ENCODE measurements at regions not wholly inside any gene's neighbourhood (a gene's known extent, or its start where the extent isn't known, plus 50 kb on each side); places are given as distances from the start of the nearest gene placed in this dataset.
A peak's percentile ranks its signal among the peaks of the same experiment; 100 is the strongest.

GRCh38 chr2:37472959-37473358 lies 128.5 kb downstream of the QPCT start:
- DNase-seq = peak; percentile 38 to 72

- DNase-seq = no peak
Observed at GRCh38 chr2:37476411-37476810, 132.0 kb downstream of the QPCT start.

DNA sequence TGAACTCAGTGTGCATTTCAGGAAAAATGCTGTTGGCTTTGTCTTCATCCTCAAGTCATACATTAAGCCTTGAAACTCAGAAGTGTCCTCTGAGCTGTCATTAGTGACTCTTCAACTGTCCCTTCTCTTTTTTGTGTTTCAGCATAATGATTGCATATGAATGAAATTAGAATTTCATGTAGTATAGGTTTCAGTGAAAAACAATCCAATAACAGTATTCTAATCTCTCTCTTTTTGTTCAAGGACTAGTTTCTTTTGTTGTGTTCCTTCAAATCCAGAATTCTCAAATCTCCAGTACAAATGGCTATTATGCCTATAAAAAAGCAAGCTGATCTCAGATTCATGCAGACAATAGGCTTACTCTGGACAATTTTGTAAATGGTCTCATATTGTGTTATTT lies 133.5 kb downstream of the QPCT start:
- no peak for DNase-seq

GRCh38 chr2:37481244-37481643 lies 136.8 kb downstream of the QPCT start:
- no peak for DNase-seq

- no peak for DNase-seq
Observed at GRCh38 chr2:37489041-37489456, 144.6 kb downstream of the QPCT start.

DNA sequence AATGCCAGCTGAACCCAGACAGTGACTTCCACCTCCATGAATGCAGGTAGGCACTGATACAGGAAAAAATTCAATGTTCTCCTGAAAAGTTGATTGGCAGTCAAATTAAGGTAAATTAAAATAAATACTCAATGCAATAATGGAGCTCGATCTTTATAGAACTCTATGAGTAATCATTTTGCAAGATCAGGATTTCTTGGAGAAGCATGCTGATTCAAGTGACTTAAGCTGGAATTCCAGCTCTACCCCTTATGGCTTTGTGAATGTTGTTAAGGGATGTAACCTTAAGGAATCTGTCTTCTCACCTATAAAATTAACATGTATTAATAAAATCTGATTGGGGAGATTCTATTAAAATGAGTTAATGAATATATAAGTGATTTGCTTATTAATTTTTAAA lies 145.1 kb downstream of the QPCT start:
- no peak for DNase-seq

DNA sequence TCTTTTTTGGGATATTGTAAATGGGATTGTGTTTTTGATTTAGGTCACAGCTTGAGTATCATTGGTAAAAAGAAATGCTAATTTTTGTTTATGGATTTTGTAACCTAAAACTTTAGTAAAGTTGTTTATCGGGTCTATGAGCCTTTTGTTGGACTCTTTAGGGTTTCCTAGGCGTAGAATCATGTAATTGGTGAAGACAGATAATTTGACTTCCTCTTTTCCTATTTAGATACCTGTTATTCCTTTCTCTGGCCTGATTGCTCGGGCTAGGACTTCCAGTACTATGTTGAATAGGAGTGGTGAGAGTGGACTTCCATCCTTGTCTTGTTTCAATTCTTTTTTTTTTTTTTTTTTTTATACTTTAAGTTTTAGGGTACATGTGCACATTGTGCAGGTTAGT lies 149.0 kb downstream of the QPCT start:
- DNase-seq = no peak

- no peak for DNase-seq
Observed at GRCh38 chr2:37499113-37499512, 154.7 kb downstream of the QPCT start.

DNA sequence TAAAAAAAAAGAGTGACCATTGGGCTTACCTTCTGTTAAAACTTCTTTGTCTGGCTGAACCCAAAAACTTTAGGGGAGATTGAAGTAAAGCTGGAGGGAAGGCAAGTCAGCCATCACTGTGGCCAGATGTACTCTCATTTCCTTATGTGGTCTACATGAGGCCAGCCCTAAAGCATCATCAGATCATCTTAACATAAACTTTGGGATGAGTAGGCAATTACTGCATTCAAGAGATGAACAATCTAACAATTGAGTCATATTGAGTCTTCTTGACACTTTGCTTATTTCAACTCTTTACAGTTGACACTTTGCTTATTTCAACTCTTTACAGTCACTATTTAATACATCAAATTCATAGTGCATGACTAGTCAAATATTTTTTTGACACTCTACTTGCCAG lies 155.6 kb downstream of the QPCT start:
- DNase-seq = no peak

DNA sequence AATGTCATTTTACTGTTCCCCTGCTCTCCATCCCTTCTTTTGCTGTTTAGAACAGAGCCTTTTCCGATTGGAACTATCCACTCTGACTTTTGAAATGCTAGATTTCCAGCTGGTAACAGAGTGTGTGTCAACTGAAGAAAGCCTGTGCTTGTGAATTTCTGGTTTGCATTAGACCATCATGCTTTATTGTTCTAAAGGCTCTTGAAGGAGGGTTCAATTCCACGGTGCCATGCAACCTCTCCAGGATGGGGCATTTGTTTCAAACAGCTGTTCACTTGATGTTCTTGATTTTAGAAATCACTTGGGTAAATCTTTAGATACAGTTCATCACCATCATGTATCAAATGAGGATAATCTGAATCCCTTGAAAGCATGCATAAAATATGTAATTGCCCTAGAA lies 156.7 kb downstream of the QPCT start:
- no peak for DNase-seq

- no peak for DNase-seq
Observed at GRCh38 chr2:37506407-37507050, 162.1 kb downstream of the QPCT start.

GRCh38 chr2:37507051-37507410 lies 162.6 kb downstream of the QPCT start:
- no peak for DNase-seq

DNA sequence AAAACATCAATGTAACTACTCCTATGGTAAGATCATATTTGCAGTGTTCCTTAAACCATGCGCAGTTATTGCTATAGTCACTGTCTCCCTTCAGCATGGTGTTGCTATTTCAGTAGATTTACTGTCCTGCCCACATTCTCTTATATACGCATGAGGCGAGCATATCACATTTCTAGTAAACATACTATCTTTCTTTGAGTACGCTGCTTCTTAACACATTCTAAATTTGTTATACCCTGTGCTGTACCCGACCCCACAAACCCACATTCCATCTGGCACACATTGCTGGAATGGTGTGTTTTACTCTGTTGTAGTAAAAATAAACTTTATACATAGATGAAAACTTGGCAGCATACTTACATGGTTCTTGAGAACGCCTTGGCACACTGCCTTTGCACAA lies 163.3 kb downstream of the QPCT start:
- DNase-seq = no peak

- peak in 1 of 2 experiments; percentile 29 for DNase-seq
Observed at GRCh38 chr2:37512971-37513370, 158.5 kb downstream of the CDC42EP3 start.

DNA sequence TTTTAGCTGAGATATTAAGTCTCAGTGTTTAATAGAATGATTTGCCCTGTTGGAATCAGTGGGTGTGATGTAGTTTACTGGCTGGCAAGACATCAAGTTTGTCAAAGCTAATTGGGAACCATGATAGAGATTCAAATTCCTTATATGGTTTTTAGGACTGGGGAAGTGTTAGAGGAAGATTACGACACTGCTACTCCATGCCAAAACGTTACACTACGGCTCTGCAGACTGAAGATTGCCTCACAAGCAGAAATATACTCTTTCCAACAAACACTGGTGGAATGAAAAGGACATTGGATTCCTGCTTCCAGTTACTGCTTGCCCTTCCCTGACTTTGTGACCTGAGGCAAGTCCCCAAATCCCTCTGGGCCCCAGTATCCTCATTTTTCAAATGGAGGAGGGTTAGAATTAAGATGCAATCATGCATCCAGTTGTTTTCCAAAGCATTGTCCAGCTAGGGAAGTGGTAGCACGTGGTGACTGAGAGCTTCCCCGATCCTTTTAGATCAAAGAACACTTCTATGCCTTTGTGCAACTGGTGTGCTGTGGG lies 147.6 kb downstream of the CDC42EP3 start:
- peak; percentile 88 to 95 for DNase-seq

- no peak for DNase-seq
Observed at GRCh38 chr2:37526323-37526722, 145.1 kb downstream of the CDC42EP3 start.

DNA sequence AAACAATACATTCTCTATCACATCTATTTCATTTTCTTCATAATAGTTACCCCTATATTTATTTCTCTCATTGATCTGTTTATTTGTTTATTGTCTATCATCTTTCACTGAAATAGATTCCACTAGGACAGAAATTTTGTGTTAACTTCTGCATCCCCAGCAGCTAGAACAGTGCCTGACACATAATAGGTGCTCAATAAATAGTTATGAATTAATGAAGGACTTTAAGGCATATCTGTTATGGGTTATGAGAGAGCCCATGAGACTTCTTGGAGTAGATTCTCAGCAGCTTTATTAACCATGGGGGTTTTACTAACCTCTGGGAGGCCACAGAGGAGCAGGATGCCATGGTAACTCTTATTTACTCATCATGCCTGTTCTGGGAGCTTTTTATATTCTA lies 144.6 kb downstream of the CDC42EP3 start:
- no peak for DNase-seq

GRCh38 chr2:37527361-37527760 lies 144.1 kb downstream of the CDC42EP3 start:
- no peak for DNase-seq

DNA sequence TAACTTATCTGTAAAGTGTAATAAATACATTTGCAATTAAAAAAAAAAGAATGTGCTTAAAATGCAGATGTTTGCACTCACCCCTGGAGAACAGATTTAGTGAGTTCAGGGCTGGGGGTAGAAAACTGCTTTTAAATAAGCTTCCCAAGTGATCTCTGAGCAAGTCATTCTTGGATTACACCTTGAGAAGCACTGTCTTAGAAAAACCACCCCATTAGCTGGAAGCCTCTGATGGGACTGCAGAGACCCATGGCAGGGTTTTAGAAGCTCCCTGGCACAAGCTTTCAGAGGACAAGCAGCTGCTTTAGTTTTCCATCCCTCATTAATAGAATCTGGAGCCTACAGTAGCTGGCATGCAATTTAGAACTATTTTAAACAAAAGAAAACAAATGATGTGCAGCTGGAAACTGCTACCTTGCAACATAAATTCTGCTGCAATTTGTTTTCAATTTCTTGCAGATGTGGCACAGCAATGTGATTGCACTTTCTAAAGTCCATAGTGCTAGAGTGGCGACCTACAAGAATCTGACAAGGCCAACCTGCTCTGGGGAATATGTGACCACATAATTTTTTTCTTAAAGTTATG lies 141.5 kb downstream of the CDC42EP3 start:
- DNase-seq = no peak

GRCh38 chr2:37532503-37532902 lies 138.9 kb downstream of the CDC42EP3 start:
- no peak for DNase-seq

GRCh38 chr2:37537316-37537715 lies 134.1 kb downstream of the CDC42EP3 start:
- DNase-seq = no peak

- no peak for DNase-seq
Observed at GRCh38 chr2:37541516-37541915, 129.9 kb downstream of the CDC42EP3 start.

DNA sequence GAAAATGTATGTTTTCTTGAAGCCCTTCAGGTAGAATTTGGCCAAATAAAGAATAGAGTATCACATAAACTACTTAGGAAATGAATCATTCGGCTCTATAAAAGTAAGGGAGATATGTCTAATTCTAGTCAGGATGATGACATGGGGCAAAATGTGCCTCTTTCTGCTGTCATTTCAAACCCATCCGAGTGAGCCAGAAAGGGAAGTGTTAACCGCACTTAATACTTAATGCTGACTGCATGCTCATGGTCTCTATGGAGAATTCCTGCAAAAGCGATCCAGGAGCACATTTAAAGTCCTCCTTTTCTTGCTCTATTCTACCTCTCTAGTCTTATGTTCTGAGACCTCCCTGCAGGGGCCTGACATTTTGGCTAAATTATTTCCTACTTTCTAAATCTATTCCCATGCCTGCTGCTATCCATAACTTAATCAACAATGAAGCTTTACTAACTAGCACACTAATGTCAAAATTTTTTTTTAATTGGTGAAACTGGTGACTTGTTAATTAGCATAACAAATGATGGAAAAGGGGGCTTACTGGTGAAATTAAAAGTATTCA lies 127.4 kb downstream of the CDC42EP3 start:
- DNase-seq = no peak

DNA sequence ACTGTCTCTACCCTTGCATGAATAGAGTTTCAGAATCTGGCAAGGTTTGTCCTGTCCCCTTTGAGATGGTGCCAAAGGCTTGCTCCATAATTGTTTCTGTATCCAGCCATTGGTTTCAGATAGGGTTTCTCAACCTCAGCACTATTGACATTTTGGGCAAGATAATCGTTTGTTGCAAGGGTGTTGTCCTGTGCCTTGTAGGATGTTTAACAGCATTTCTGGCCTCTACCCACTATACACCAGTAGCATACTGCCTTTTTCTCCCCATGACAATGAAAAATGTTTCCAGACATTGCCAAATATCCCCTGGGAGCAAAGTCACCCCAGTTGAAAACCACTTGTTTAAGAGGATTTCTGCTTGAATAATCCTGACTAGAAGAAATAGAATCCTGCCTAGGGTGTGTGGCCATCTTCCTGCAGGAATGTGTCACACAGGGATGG lies 126.8 kb downstream of the CDC42EP3 start:
- DNase-seq = peak in 1 of 2 experiments; percentile 16

All from NCI-H446 (cell line).